ENCODE measurements at regions not wholly inside any gene's neighbourhood (a gene's known extent, or its start where the extent isn't known, plus 50 kb on each side); places are given as distances from the start of the nearest gene placed in this dataset.
"Not testable (repeated sequence)": the region's sequence is repeated elsewhere in the genome, so short reads cannot be mapped to it uniquely, and the experiment has no call there.

- no peak for TF ChIP-seq CTCF (IDR thresholded peaks at IDR 0.05; ENCODE audit: low read depth, low read length)
These were observed 110.6 kb downstream of the TMEM121 start for GRCh38 chr14:105636935-105637334.

GRCh38 chr14:105637345-105637744, 111.0 kb downstream of the TMEM121 start:
- not testable (repeated sequence) for DNase-seq (ENCODE audit: extremely low read depth, low read depth)

More at GRCh38 chr14:105636935-105637334, 110.6 kb downstream of the TMEM121 start:
- DNase-seq (ENCODE audit: extremely low read depth, low read depth) = no peak

DNA sequence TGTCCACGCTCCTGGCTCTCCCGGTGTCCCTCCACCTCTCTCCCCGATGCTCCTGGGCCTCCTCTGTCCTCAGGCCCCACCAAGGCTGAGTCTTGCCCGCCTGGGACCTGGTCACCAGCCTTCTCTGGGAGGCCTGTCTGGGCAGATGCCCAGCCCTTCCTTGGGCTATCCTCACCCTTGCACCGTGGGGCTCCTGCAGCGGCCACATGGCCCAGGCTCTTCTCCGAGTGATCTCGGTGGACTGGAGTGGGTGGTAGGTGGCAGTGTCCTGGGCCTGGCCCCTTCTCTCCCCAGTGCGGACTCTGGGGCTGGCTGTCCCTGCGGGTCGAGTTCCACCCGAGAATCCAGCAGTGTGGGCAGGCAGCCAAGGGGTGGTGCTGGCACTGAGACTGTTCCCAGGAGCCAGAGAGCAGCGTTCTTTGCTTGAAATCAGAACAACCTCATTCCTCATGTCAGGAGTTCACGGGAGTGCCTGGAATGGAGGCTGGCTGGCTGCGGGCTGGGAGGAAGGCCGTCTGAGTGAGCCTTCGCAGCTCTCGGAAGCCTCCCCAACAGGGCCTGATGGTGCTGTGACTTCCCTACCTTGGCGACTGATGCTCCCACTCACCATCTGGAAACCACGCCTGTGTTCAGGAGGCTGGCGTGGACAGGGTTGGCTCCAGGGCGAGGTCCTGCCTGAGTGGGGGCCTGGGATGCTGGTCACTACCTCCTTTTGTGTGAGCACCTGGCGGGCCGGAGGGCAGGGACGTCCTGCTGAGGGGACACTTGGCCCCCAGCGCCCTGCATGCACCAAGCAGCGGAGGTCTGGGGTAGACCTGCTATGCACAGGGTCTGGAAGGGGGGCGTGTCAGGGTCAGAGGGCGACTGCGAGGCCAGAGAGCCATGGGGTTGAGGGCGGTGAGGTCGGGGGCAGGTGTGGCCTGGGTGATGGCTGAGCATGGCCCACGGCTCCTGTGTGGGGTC, 113.9 kb downstream of the TMEM121 start:
- DNase-seq (ENCODE audit: extremely low read depth, low read depth) = not testable (repeated sequence)

GRCh38 chr14:105641075-105641937, 114.9 kb downstream of the TMEM121 start:
- no peak for DNase-seq (ENCODE audit: extremely low read depth, low read depth)
- TF ChIP-seq CTCF (IDR thresholded peaks at IDR 0.05; ENCODE audit: low read depth, low read length) = no peak

DNA sequence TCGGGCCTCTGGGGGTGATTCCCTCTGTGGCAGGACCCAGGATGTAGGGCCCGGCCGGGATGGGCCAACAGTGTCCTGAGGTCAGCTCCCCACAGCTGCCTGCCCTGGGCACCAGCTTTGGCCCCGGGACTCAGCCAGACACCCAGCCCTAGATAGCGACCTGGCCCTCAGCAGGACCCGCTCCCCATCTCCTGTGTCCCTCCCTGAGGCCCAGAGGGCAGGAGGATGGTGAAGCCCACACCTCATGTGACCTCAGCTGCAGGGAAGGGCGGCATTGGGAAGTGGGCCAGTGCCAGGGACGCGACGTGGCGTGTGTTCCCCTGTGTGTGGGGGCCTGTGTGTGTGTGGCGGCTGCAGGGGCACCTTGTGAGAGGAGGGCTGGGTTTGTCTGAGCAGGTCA, 115.6 kb downstream of the TMEM121 start:
- DNase-seq (ENCODE audit: extremely low read depth, low read depth) = not testable (repeated sequence)

- DNase-seq (ENCODE audit: extremely low read depth, low read depth) = not testable (repeated sequence)
These were observed 116.1 kb downstream of the TMEM121 start for GRCh38 chr14:105642486-105642885.

- not testable (repeated sequence) for DNase-seq (ENCODE audit: extremely low read depth, low read depth)
These were observed 117.1 kb downstream of the TMEM121 start for GRCh38 chr14:105643406-105644052.

DNA sequence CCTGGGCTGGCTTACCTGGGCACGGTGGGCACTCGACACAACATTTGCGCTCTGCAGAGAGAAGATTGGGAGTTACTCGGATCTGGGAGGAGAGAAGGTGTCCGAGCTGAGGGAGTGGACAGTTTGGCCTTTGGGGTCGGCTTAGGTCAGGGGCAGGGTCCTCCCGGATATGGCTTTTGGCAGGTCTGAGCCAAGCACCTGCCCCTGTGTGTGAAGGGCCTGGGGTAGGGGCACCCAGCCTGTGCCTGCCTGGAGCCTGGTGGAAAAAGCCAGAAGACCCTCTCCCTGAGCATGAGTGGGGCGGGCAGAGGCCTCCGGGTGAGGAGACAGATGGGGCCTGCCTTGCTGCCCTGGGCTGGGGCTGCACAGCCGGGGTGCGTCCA, 117.7 kb downstream of the TMEM121 start:
- DNase-seq (ENCODE audit: extremely low read depth, low read depth) = not testable (repeated sequence)

DNA sequence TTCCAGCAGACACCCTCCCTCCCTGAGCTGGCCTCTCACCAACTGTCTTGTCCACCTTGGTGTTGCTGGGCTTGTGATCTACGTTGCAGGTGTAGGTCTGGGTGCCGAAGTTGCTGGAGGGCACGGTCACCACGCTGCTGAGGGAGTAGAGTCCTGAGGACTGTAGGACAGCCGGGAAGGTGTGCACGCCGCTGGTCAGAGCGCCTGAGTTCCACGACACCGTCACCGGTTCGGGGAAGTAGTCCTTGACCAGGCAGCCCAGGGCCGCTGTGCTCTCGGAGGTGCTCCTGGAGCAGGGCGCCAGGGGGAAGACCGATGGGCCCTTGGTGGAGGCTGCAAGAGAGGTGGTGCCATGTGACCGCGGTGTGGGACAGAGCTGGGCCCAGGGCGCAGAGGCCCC, 118.1 kb downstream of the TMEM121 start:
- DNase-seq (ENCODE audit: extremely low read depth, low read depth) = not testable (repeated sequence)

- not testable (repeated sequence) for DNase-seq (ENCODE audit: extremely low read depth, low read depth)
These were observed 118.5 kb downstream of the TMEM121 start for GRCh38 chr14:105644891-105645290.

DNA sequence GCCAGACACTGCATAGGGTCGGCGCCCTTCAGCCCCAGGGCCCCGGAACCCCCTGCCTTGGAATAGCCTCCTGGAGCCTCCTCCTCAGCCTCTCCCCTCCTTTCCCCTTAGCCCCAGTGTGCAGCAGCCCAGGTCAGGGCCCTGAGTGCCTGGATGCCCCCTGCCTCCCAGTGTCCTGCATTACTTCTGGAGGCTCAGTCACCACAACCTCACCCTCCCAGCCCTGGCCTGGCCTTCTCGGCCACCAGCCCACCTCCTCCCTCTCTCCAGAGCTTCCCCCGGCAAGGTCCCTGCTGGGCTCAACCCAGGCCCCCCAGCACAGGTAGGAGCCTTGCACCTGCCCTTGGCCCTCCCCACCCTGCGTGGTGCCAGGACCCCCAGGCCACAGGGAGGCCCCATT, 119.0 kb downstream of the TMEM121 start:
- not testable (repeated sequence) for DNase-seq (ENCODE audit: extremely low read depth, low read depth)

DNA sequence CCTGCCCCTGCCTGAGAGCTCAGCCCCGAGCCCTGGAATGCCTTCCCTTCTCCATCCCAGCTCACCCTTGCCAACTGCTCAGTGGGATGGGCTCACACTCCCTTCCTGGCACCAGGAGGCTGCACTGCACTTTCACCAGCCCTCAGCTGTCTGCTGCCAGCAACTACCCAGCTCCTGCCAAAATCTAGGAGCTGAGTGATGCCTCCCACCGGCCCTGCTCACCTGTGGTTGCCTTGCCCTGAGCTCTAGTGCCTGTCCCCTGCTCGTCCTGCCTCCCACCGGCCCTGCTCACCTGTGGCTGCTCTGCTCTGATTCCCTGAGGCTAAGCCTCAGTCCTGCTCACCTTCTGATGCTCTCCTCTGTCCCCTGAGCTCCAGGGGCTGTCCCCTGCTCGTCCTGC, 119.8 kb downstream of the TMEM121 start:
- DNase-seq (ENCODE audit: extremely low read depth, low read depth) = no peak
- TF ChIP-seq CTCF (IDR thresholded peaks at IDR 0.05; ENCODE audit: low read depth, low read length) = no peak

- DNase-seq (ENCODE audit: extremely low read depth, low read depth) = not testable (repeated sequence)
These were observed 120.4 kb downstream of the TMEM121 start for GRCh38 chr14:105646711-105647281.

- DNase-seq (ENCODE audit: extremely low read depth, low read depth) = not testable (repeated sequence)
These were observed 121.0 kb downstream of the TMEM121 start for GRCh38 chr14:105647426-105647783.
